ENCODE measurements at regions not wholly inside any gene's neighbourhood (a gene's known extent, or its start where the extent isn't known, plus 50 kb on each side); places are given as distances from the start of the nearest gene placed in this dataset.

DNA sequence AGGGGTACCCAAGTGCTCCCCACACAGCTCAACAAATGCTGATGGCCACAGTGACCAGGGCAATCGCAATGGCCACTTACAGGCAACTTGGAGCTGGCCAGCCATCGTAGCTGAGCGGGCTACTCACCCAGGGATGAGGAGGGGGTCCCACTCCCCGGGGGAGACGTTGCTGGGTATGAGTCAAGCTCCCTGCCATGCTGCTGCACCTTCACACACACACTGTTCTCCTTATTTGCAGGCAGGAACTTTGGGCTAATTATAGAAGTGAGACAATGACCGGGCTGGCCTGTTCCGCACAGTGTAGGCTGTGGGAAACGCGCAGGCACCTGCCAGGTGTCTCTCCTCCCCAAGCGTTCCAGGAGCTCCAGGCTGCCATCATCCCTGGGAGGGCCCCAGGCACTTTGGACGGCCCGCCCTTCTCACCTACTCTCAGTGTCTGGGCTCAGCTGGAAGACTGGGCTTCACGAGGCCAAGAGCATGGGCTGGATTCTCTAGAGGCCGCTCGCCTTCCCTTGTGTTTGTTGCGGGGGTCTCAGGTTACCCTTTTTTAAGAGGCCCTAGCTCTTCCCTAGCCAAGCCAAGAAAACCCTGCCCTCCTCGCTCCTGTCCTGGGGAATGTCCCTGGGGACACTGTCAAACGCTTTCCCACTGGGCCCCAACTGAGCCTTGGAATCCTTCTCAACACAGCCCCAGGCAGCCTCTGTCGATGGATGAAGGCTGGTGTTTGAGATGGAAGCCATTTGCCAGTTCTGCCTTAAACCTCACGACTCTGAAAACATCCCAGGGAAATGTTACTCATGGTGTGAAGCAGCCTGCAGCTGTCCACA lies 73.0 kb downstream of the RTL6 start:
- DNase-seq (ENCODE audit: low read depth, low spot score): no peak
- H3K27ac ChIP-seq: no peak overlapping the region

DNA sequence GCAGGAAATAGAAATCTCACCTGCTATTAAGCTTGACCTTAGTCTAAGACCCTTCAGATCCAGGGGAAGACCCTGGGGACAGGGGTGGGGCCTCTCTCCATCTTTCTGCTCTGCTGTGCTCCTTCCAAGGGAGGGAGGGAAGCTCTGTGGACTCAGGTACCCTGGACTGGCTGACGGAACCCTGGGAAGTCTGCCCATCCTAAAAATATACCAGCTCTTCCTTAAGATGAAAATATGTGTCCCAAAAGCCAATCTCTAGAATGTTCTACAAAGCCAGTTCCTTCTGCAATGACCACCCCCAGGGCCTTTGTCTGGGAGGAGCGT lies 73.7 kb downstream of the RTL6 start:
- no peak overlapping the region for H3K27ac ChIP-seq
- DNase-seq (ENCODE audit: low read depth, low spot score): no peak

DNA sequence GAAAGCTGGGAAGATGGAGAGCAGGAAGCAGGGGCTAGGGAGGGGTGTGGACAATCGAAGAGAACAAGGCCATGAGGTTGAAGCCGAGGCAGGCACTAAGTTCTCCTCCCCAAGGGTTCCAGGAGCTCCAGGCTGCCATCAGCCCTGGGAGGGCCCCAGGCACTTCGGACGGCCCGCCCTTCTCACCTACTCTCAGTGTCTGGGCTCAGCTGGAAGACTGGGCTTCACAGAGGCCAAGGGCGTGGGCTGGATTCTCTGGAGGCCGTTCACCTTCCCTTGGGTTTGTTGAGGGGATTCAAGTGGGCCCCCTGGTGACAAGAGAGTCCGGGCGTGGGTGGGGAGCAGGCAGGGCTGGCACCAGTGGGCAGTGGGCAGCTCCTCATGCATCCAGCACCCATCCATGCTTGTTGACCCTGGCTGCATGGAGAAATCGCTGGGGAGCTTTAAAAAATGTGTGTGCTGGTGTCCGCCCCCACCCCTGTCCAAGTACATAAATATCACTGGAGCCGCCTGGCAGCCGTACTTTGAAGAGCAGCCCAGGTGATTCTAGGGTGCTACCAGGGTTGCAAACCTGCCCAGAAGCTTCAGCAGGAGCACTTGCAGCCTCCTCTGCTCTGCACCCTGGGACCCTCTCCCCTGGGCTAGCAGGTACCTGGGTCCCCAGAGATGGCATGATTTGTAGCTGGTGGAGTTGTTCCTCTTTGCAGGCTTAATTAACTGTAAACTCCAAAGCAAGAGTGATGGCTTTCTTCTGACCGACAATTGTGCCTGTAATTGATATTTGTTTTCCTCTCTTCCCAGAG lies 74.3 kb downstream of the RTL6 start:
- no peak overlapping the region for H3K27ac ChIP-seq
- DNase-seq (ENCODE audit: low read depth, low spot score): no peak

DNA sequence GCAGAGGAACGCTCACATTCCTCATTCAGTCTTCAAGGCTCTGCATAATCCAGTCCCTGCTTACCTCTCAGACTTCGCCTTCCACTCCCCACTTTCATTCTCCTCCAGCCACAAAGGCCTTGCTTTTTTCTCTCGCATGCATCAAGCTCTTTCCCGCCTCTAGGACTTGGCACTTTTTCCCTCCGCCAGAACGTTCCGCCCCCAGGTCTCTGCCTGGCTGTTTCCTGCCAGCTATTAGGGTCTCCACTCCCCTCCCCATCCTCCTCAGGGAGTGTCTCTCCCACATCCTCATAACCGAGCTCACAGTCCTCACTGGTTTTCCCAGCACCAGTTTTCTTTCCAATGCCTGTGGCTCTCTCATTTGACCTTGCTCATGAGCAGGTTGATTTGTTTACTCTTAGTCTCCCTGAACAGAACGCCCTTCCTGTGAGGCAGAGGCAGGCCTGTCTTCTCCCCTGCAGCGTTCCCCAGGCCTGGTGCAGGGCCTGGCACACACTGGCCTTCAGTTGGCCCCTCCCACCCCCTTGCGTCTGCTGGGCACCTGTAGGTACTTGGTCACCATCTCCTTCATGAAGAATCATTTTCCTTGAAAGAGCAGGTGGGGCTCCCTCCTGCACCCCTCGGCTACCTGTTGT lies 75.2 kb downstream of the RTL6 start:
- H3K27ac ChIP-seq: no peak overlapping the region
- DNase-seq (ENCODE audit: low read depth, low spot score): no peak

DNA sequence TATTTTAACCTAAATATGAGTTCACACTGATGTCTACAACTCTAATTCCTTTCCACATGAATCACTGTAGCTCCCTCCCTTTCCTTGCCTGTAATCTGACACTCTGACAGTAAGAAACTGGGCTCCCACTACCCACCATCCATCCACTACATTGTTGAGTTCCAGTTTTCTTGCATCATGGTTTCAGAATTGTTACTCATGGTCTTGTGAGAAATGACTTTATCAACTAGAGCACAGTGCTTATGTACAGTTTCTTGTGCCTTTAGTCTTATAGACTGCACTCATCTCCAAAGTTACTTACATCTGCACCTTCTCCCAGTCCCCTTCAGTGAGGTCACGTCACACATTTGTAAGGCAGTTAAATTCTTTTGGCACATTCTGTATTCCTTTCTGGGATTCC lies 78.6 kb downstream of the RTL6 start:
- no peak for DNase-seq (ENCODE audit: low read depth, low spot score)
- H3K27ac ChIP-seq: no peak overlapping the region

DNA sequence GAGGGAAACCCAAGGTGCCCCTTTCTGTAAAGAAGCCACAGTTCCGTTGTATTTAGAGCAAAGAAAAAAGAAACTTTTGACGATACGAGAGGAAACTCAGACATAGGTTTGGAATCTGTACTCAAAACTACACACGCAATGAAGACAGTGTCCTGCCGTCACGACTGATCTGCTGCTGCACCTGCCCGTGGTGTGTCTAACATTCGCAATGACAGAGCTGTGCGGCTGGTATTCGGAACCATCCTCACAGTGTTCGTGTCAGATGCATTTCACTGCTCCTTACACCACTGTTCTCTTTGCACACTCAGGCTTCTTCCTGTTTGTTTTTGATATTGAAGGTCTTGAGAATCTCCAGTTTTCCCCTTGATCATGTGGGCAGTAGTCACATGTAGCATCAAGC lies 84.8 kb downstream of the RTL6 start:
- no peak for DNase-seq (ENCODE audit: low read depth, low spot score)

DNA sequence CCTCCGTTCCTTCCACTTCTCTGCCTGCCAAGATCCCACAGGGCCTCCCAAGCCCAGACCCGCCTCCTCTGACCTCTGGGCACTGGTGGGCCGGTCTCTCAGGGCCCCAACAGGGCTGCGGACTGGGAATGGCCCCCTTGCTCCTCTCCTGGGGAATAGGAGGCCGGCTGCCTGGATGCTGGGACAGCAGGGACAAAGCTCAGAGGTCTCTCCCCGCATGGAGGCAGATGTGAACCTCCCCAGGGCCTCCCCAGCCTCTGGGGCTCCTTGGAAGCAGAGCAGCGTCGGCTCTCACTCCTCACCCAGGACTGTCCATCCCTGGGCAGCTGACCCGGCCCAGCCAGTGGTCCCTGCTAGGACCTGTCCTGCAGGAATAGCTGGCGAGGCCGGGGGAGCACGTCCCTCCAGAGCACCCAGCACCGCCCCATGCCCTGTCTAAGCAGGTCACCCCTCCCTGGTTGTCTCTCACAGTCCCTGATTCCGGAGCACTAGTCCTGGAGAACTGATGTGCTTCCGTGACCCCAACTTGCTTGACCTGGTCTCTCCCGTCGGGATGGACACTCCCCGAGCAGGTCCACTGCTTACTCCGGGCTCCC lies 85.8 kb downstream of the RTL6 start:
- no peak overlapping the region for H3K27ac ChIP-seq
- DNase-seq (ENCODE audit: low read depth, low spot score): no peak

More for the DNA sequence above, 84.8 kb downstream of the RTL6 start:
- no peak overlapping the region for H3K27ac ChIP-seq

DNA sequence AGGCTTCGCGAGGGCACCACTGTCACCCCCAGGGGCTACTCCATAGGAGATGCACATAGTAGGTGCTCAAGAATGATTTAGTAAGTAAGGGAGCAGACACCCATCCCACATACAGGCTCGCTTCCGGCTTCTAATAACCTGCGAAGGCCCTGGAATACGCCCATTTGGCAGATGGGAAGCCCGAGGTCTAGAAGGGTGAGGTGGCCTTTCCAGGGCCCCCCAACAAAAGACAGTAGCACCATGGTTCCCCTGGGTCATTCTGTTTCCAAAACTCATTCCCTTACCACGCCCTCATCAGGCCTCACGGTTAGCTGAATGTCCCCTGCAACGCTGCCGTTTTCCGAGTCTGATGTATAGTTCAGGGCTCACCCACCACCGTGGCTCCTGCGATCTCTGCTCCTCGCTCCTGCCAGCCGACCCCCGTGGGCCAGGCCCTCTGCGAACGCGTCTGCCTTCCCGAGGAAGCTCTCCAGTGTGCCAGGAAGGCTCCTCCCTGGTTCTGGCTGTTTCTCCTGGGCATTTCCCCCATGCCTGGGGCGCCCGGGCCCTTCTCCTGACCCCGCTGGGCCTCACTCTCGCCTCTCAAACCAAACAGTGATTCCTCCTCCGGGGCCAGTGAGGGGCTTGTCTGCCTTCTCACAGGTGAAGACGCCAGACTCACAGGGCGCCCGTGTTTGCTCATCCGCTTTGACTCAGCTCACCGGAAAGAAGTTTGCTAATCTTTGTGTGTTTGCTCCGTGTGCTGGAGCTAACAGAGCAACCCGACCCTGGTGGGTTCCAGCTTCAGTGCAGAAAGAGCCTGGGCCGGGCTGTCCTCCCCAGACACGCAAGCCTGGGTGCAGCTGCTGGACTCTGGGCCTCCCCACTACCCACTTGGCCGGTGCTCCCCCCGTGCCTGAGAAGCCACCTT lies 86.6 kb downstream of the RTL6 start:
- DNase-seq (ENCODE audit: low read depth, low spot score): no peak
- no peak overlapping the region for H3K27ac ChIP-seq

DNA sequence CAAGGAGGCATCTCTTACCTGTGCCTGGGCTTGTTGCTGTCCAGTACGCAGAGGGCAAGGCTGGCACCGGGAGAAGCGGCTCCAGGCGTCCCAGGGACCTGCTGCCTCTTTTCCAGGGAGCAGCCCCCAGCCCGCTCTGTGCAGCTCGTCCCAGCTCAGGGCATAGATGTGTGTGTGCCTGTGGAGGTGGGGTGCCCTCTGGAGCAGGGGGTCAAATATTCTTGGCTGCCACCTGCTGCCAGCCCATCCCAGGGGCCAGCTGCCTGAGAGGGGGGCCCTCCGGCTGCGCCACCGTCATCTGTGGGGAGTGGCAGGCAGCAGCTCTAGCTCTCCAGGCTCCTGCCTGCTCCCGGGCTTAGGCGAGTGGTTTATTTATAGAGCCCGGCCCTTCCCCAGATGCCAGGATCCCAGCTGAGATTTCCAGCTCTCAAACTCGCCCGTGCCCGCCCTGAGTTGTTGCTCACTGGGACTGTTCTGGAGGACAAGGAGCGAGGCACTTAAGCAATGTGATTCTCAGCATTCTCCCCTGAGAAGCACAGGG lies 87.5 kb downstream of the RTL6 start:
- H3K27ac ChIP-seq: no peak overlapping the region
- no peak for DNase-seq (ENCODE audit: low read depth, low spot score)

DNA sequence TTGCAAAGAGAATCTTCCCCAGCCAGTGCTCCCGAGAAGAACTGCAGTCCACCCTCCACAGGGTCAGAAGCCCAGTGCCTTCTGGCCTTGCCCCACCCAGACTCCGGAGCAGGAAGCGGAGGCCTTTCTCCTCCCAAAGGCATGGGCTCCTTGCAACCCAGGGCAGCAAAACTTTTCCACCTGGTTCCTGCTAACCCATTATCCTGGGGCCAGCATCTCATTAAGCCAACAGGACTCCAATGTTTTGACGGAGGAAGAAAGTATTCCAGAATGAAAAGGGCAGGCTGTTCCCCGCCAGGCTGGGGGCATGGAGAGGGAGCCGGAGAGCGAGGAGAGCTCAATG lies 88.1 kb downstream of the RTL6 start:
- no peak overlapping the region for H3K27ac ChIP-seq
- DNase-seq (ENCODE audit: low read depth, low spot score): no peak

DNA sequence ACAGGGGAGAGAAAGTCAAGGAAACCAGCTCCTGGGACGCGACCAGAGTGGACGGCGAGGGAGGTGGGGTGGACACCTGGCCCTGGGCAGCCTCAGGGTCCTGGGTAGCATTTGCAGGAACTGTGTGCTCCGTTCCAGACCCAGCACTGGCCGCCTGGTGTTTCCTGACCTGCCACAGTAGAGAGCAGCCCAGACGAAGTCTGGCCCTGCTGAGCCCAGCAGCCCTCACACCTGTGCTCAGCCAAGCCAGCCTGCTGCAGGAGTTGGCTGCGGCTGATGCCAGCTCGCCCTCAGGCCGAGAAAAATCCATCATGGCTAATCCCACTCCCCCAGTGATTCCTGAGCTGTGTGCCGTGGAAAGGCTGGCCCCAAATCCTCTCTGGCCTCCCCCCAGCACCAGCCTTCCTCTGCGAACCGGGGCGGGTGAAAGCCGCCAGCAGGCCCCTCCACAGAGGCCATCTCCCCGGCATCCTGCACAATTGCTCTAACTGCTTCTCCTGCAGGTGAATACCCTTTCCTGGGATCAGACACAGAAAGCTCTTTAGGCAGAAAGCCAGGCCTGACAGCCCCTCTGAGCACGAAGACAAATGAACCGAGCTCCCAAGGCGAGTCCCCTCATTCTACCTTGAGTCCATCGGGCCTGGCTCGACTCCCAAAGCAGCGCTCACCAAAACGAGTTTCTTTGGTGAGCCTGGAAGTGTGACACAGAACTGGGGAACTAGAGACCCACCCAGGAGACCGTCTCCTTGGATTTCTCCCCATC lies 88.6 kb downstream of the RTL6 start:
- DNase-seq (ENCODE audit: low read depth, low spot score): no peak

DNA sequence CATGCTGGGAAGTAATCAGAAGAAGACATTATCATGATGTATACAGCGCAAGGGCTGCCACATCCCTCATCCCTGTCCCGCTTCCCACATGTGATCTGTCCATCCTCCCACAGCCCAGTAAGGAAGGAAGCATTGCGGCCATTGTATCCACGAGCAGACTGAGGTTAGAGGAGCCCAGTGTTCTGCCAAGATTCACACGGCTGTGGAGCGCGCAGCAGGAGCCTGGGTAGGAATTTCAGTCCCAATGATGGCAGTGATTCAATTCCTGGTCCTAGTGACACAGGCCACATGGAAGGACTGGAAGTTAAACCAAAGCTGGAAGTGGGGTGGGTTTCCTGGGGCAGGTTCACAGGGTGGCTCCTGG lies 89.2 kb downstream of the RTL6 start:
- no peak overlapping the region for H3K27ac ChIP-seq
- no peak for DNase-seq (ENCODE audit: low read depth, low spot score)

More for the DNA sequence above, 88.6 kb downstream of the RTL6 start:
- no peak overlapping the region for H3K27ac ChIP-seq

DNA sequence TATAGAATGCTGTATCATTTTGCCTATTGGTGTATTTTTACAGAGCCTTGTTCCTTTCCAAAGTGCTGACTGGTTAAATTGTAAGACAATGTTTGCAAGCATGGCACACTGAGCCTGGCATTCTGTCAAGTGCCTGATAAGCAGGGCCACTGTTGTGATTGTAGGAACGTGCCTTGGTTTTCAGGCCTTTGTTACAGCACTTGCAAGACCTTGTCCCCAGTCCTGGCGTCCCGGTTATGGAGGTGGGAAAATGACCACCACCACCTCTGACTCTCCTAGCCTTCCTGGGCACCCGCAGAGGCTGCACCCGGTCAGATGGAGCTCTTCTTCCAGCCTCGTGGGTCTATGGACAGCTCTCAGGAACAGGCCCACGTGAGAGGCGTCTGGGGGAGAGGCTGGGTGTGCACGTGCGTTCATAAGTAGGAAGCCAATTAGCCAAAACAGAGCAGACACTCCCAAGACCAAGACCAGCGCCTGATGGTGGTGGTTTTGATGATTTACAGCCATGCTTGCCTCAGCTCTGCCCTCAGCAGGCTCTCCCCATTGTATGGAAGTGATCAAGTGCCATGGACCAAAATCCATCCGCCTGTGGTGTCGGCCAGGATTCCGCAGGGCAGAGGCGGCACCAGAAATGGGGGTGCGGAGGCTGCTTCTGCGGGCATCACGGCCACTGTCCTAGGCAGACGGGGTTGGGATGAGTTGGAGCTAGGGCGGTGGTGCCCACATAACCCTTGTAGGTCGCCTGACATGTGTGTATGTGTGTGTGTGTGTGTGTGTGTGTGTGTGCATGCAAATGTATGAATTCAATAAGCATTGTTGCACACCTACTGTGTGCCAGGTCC lies 89.8 kb downstream of the RTL6 start:
- H3K27ac ChIP-seq: no peak overlapping the region
- no peak for DNase-seq (ENCODE audit: low read depth, low spot score)

DNA sequence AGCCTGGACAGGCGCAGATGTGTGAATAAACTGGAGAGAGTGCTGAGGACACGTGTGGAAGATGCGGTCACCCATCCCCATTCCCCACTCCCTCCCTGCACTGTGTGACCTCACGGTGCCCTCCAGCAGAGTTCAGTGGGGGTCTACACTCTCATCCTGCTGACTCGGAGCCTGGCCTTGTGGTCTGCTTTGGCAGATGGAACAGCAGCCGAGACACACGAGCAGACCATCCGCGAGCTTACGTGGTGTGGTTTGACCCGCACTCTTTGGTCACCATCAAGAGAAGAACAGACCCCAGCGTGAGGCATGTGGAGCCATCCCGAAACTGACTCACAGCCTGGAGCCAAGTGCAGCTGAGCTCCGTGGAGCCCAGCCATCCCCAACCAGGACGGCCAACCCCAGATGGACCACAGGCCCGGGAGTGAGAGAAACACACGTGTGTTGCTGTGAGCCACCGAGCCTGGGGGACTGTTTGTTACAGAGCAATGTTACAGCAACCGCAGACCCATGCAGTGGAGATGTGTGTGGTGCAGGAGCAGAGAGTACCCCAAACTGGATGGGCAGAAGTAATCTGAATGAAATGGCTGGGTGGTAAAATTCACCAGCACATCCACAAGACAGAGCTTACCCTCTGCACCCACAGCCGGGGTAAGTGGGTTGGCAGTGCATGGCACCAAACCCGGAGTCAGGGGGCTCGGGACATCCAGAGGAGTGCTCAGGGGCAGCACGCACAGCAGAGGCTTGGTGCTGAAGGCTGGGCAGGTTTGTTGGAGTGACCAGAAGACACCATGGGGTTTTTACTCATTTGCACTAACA lies 90.7 kb downstream of the RTL6 start:
- no peak overlapping the region for H3K27ac ChIP-seq
- DNase-seq (ENCODE audit: low read depth, low spot score): no peak

DNA sequence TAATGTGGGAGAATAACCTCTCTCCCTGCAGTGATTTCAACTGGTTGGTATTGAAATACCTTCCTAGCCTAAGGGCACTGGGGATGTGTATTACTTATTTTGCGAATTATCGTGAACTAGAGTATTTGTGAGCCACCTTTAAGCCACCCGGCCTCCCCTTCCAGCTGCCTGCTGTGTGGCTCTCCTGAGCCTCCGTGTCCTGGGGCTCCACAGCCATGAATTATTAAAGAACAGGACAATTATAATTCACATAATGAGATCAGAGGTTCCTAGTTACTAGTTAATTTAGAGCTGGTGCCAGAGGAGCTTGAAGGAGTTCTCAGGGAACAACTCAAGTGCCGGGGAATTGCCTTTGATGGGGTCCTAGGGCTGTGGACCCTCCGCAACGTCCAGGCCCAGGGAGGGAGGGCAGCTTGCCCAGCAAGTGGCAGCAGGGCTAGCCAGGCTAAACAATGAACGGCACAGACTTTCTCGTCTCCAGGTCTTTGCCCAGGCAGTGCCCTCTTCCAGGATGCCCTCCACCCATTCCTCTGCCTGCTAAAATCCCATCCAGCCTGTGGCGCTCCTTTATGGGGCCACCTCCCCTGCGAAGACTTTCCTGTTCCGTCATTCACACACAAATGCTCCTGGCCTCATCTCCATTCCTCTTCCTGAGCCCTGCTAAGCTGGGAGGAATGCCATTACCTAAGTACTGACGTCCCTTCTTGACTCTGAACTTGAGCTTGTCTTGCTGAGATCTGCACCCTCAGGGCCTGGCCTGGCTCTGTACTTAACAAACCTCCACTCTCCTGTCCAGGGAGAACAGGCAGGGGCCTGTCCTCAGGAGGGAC lies 91.5 kb downstream of the RTL6 start:
- no peak for DNase-seq (ENCODE audit: low read depth, low spot score)

DNA sequence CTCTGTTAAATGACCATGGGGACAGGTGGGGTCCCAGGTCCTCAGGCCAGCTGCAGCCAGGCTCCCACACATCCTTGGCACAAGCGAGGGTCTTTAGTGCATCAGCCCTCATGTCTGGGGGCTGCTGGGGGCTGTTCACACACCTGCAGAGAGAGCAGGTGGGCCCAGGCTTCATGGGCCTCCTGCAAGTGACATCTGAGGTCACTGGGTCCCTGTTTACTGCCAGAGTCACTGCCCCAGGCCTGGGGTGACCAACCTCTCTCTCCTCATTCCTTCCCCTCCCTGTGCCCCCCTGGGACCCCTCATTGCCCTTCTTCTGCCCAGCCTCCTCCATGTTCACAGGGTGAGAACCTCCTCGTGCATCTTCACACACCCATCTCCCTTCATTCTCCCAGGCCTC lies 92.4 kb downstream of the RTL6 start:
- H3K27ac ChIP-seq: no peak overlapping the region
- no peak for DNase-seq (ENCODE audit: low read depth, low spot score)

More for the DNA sequence above, 91.5 kb downstream of the RTL6 start:
- no peak overlapping the region for H3K27ac ChIP-seq

All from epithelial cell of prostate (primary cell).